H9 (cell line): ENCODE measurements at regions not wholly inside any gene's neighbourhood (a gene's known extent, or its start where the extent isn't known, plus 50 kb on each side); places are given as distances from the start of the nearest gene placed in this dataset.

Experiments
- DNase-seq: peaks from one replicate; pipeline ENCODE4 v3.0.0-alpha.2; 2017
- H2AFZ ChIP-seq: one replicate; pipeline ENCODE4 v1.6.1; 2013; ENCODE audit warnings: mild to moderate bottlenecking, low read length, control low read depth, moderate library complexity
- H2AK5ac ChIP-seq: 2 replicates; pipeline ENCODE4 v1.6.1; 2013; ENCODE audit warnings: low read length, control low read depth, mixed read lengths; ENCODE audit not compliant: insufficient read length
- H2BK120ac ChIP-seq: one replicate; pipeline ENCODE4 v1.6.1; 2013; ENCODE audit warnings: low read depth, mild to moderate bottlenecking, low read length, control low read depth, inconsistent platforms; ENCODE audit not compliant: poor library complexity, severe bottlenecking
- H2BK12ac ChIP-seq: 2 replicates; pipeline ENCODE4 v1.6.1; 2013; ENCODE audit warnings: low read length, control low read depth, mixed read lengths, low read depth; ENCODE audit not compliant: insufficient read length
- H2BK15ac ChIP-seq: 2 replicates; pipeline ENCODE4 v1.6.1; 2013; ENCODE audit warnings: low read depth, low read length, control low read depth
- H2BK20ac ChIP-seq: one replicate; pipeline ENCODE4 v1.6.1; 2013; ENCODE audit warnings: low read depth, mild to moderate bottlenecking, low read length, control low read depth, inconsistent platforms; ENCODE audit not compliant: poor library complexity, severe bottlenecking
- H2BK5ac ChIP-seq: 2 replicates; pipeline ENCODE4 v1.6.1; 2013; ENCODE audit warnings: low read length, control low read depth, mixed read lengths; ENCODE audit not compliant: insufficient read length
- H3K14ac ChIP-seq: 2 replicates; pipeline ENCODE4 v1.6.1; 2013; ENCODE audit warnings: low read length, control low read depth; ENCODE audit not compliant: insufficient read depth
- H3K18ac ChIP-seq: 2 replicates; pipeline ENCODE4 v1.6.1; 2013; ENCODE audit warnings: low read depth, mild to moderate bottlenecking, mixed read lengths, low read length, control low read depth; ENCODE audit not compliant: insufficient read length
- H3K23ac ChIP-seq: 2 replicates; pipeline ENCODE4 v1.6.1; 2013; ENCODE audit warnings: low read length, control low read depth, mixed read lengths, low read depth; ENCODE audit not compliant: insufficient read length
- H3K23me2 ChIP-seq: 2 replicates; pipeline ENCODE4 v1.6.1; 2013; ENCODE audit warnings: low read depth, mild to moderate bottlenecking, mixed read lengths, low read length, control low read depth; ENCODE audit not compliant: insufficient read length, poor library complexity, severe bottlenecking
- H3K27ac ChIP-seq: 2 replicates; pipeline ENCODE4 v1.5.1; 2013; ENCODE audit warnings: low read length, control low read depth, mixed read lengths, low read depth; ENCODE audit not compliant: insufficient read length
- H3K27me3 ChIP-seq: 2 replicates; pipeline ENCODE4 v1.6.1; 2013; ENCODE audit warnings: low read length, control low read depth, inconsistent platforms; ENCODE audit not compliant: insufficient read depth
- H3K4ac ChIP-seq: 2 replicates; pipeline ENCODE4 v1.6.1; 2013; ENCODE audit warnings: low read depth, mild to moderate bottlenecking, control low read depth, inconsistent platforms, low read length, moderate library complexity
- H3K4me1 ChIP-seq: 2 replicates; pipeline ENCODE4 v1.6.1; 2013; ENCODE audit warnings: low read length, control low read depth, inconsistent platforms; ENCODE audit not compliant: insufficient read depth
- H3K4me2 ChIP-seq: 2 replicates; pipeline ENCODE4 v1.6.1; 2013; ENCODE audit warnings: low read length, control low read depth, mixed read lengths; ENCODE audit not compliant: insufficient read length, insufficient read depth
- H3K56ac ChIP-seq: 2 replicates; pipeline ENCODE4 v1.6.1; 2013; ENCODE audit warnings: low read depth, mild to moderate bottlenecking, mixed read lengths, low read length, control low read depth; ENCODE audit not compliant: insufficient read length
- H3K79me1 ChIP-seq: 2 replicates; pipeline ENCODE4 v1.6.1; 2013; ENCODE audit warnings: low read depth, mild to moderate bottlenecking, moderate library complexity, low read length, control low read depth, inconsistent platforms; ENCODE audit not compliant: insufficient read depth, poor library complexity, severe bottlenecking
- H3K79me2 ChIP-seq: 2 replicates; pipeline ENCODE4 v1.6.1; 2013; ENCODE audit warnings: low read length, control low read depth, inconsistent platforms; ENCODE audit not compliant: insufficient read depth
- H3K9ac ChIP-seq: 2 replicates; pipeline ENCODE4 v1.6.1; 2013; ENCODE audit warnings: low read length, control low read depth, mixed read lengths; ENCODE audit not compliant: insufficient read length; ENCODE audit errors: extremely low read depth
- H3K9me3 ChIP-seq: one replicate; pipeline ENCODE4 v1.6.1; 2013; ENCODE audit warnings: low read depth, low read length, inconsistent platforms; ENCODE audit not compliant: control insufficient read depth
- H3T11ph ChIP-seq: one replicate; pipeline ENCODE4 v1.6.1; 2013; ENCODE audit warnings: mild to moderate bottlenecking, low read length, control low read depth, inconsistent platforms
- H4K20me1 ChIP-seq: one replicate; pipeline ENCODE4 v1.6.1; 2013; ENCODE audit not compliant: control insufficient read depth, insufficient read length, insufficient read depth
- H4K5ac ChIP-seq: 2 replicates; pipeline ENCODE4 v1.6.1; 2013; ENCODE audit warnings: low read depth, mild to moderate bottlenecking, mixed read lengths, low read length, control low read depth; ENCODE audit not compliant: insufficient read length
- H4K8ac ChIP-seq: replicated peaks from 2 replicates; pipeline ENCODE4 v1.6.1; 2013; ENCODE audit warnings: low read length, control low read depth, mixed read lengths, low read depth; ENCODE audit not compliant: insufficient read length
- H4K91ac ChIP-seq: 2 replicates; pipeline ENCODE4 v1.6.1; 2013; ENCODE audit warnings: low read depth, mild to moderate bottlenecking, moderate library complexity, mixed read lengths, low read length, control low read depth; ENCODE audit not compliant: insufficient read length
- H3K27ac Mint-ChIP-seq, 3 experiments: 2 replicates in 2 of 3; 3 replicates in 1 of 3; pipeline ENCODE4 v1.8.0; 2020 to 2021; ENCODE audit warnings: mixed read lengths in 3 of 3, mild to moderate bottlenecking in 1 of 3, moderate library complexity in 1 of 3
- H3K27me3 Mint-ChIP-seq: 2 replicates; pipeline ENCODE4 v1.8.0; 2021; ENCODE audit warnings: low read depth, mild to moderate bottlenecking, moderate library complexity, mixed read lengths
- H3K36me3 Mint-ChIP-seq, 3 experiments: 2 replicates in 2 of 3; 3 replicates in 1 of 3; pipeline ENCODE4 v1.8.0; 2020 to 2021; ENCODE audit warnings: low read depth in 3 of 3, mixed read lengths in 3 of 3; ENCODE audit not compliant: insufficient read depth in 1 of 3
- H3K4me1 Mint-ChIP-seq, 2 experiments: 2 replicates each; pipeline ENCODE4 v1.8.0; 2020; ENCODE audit warnings: mixed read lengths in 2 of 2
- H3K4me3 Mint-ChIP-seq, 2 experiments: 2 replicates in 1 of 2; 3 replicates in 1 of 2; pipeline ENCODE4 v1.8.0; 2020 to 2021; ENCODE audit warnings: mild to moderate bottlenecking in 2 of 2, mixed read lengths in 2 of 2, moderate library complexity in 1 of 2
- H3K9me3 Mint-ChIP-seq, 2 experiments: 2 replicates in 1 of 2; 3 replicates in 1 of 2; pipeline ENCODE4 v1.8.0; 2020; ENCODE audit warnings: mild to moderate bottlenecking in 2 of 2, mixed read lengths in 2 of 2, moderate library complexity in 1 of 2
- WGBS: extraction: QIAGEN DNeasy Blood & Tissue Kit; methylation state at CpG from one replicate; pipeline ENCODE4 v1.1.7; 2013; ENCODE audit warnings: missing lambda C conversion rate, low lambda C conversion rate, mixed read lengths; ENCODE audit not compliant: insufficient read length; ENCODE audit errors: extremely low coverage; 5-methylcytosine and 5-hydroxymethylcytosine counted together
- TF ChIP-seq, protein P1 (sequence below): fragments of 200-600 bp; sonication (generic); conservative IDR thresholded peaks from 3 replicates; pipeline ENCODE4 v1.8.0; 2021; ENCODE audit warnings: antibody characterized with exemption, mild to moderate bottlenecking

DNA sequence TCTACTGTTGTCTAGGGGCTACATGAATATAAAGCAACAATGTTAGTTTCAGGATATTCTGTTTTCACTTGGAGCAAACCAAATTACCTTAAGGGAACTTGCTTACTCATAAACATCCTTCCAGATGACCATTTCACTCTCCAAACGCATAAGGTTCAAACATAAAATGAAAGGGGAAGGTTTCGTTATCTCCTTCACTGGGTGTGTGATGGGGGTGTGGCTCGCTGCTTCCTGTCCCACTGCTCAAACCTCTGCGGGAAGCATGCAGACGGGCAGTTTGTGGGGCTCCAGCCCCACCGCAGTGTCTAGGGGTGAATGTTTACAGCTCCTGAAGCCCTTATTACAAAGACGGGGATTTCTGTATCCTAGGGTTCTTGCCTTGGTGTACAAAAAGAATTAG, 1310.9 kb upstream of the TMEFF2 start:
- Histone ChIP-seq H3K23me2 (peaks cover 2% of the 10 kb centered on the region), H4K20me1 (no peaks in the 10 kb centered on the region), H2BK15ac (no peak overlapping the region), H3K9ac (no peak overlapping the region), H3K4ac (no peak overlapping the region), H4K91ac (no peak overlapping the region), H2AK5ac (no peak overlapping the region), H3K56ac (no peak overlapping the region), H2AFZ (no peak overlapping the region), H4K8ac (no peak overlapping the region), H2BK20ac (no peak overlapping the region), H2BK12ac (no peak overlapping the region), H3K4me1 (no peaks in the 10 kb centered on the region), H3K27me3 (no peaks in the 10 kb centered on the region), H3K23ac (no peak overlapping the region), H3K79me2 (no peaks in the 10 kb centered on the region; the same call in 1 of the 2 replicates), H3K79me1 (no peaks in the 10 kb centered on the region), H3K18ac (no peak overlapping the region), H3T11ph (no peak overlapping the region), H3K9me3 (no peaks in the 10 kb centered on the region), H3K27ac (no peak overlapping the region), H3K4me2 (no peak overlapping the region), H3K14ac (no peak overlapping the region), H2BK5ac (no peak overlapping the region), H4K5ac (no peak overlapping the region), H2BK120ac (no peak overlapping the region)
- DNase-seq = no peak
- Mint-ChIP-seq H3K27me3 (no peaks in the 10 kb centered on the region), H3K36me3 (no peaks in the 10 kb centered on the region; a peak in 1 of 7 replicates), H3K27ac (peak overlapping the region in 2 of 3 experiments; percentile 61 to 67; a peak in 3 of 7 replicates), H3K9me3 (no peaks in the 10 kb centered on the region; a peak in 1 of 5 replicates), H3K4me1 (peaks cover 9 to 10% of the 10 kb centered on the region in 2 experiments), H3K4me3 (peak overlapping the region in 1 of 2 experiments; percentile 54; a peak in 1 of 5 replicates)
- TF ChIP-seq, protein P1, sequence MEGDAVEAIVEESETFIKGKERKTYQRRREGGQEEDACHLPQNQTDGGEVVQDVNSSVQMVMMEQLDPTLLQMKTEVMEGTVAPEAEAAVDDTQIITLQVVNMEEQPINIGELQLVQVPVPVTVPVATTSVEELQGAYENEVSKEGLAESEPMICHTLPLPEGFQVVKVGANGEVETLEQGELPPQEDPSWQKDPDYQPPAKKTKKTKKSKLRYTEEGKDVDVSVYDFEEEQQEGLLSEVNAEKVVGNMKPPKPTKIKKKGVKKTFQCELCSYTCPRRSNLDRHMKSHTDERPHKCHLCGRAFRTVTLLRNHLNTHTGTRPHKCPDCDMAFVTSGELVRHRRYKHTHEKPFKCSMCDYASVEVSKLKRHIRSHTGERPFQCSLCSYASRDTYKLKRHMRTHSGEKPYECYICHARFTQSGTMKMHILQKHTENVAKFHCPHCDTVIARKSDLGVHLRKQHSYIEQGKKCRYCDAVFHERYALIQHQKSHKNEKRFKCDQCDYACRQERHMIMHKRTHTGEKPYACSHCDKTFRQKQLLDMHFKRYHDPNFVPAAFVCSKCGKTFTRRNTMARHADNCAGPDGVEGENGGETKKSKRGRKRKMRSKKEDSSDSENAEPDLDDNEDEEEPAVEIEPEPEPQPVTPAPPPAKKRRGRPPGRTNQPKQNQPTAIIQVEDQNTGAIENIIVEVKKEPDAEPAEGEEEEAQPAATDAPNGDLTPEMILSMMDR = no peak
- WGBS = no CpG with 5 or more reads among the region's 7 CpGs
